Left colon (tissue), 2 donors: ENCODE measurements at regions not wholly inside any gene's neighbourhood (a gene's known extent, or its start where the extent isn't known, plus 50 kb on each side); places are given as distances from the start of the nearest gene placed in this dataset.
"Not testable (repeated sequence)": the region's sequence is repeated elsewhere in the genome, so short reads cannot be mapped to it uniquely, and the experiment has no call there.

Source experiments
- ATAC-seq: fragments of 200-7000 bp; cut with Tn5 transposase; one replicate; pipeline ENCODE4 v1.9.1; 2020; ENCODE audit warnings: mild to moderate bottlenecking, moderate library complexity
- DNase-seq, 2 donors: peaks; one replicate each; pipeline ENCODE4 v3.0.0-alpha.2; 2020
- intact Hi-C, 2 donors: fragments of 100-400 bp; cut with DNase I in 1 of 2; cut with micrococcal nuclease in 1 of 2; formaldehyde crosslinking; loops; one replicate each; pipeline versions ENCODE4 v1.11.2 to v1.14.0; 2022; cut with DNase I, micrococcal nuclease
- donor health status: DM: no; HTN: no; CAD: no.
- donor health status: DM: yes; HTN: yes; CAD: no.

DNA sequence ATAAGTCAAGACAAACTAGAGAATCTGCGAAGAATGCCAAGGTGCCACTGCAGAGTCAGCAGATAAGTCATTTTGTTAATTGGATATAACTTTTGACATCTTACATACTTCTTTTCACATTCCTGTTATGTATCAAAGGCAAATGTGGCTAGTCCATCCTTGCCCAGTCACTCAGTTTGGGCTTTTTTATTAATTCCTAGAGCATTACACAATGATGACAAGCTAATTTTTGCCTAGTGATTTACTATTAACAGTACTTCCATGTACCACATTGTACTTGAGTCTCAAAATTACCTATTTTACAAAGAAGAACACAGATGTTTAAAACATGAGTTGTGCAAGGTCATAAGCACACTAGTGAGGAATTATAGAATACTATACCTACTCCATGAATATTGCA is 680.8 kb downstream of the DNAH5 start:
- intact Hi-C loops, result no loop called here
- no peak for ATAC-seq
- no peak for DNase-seq

DNA sequence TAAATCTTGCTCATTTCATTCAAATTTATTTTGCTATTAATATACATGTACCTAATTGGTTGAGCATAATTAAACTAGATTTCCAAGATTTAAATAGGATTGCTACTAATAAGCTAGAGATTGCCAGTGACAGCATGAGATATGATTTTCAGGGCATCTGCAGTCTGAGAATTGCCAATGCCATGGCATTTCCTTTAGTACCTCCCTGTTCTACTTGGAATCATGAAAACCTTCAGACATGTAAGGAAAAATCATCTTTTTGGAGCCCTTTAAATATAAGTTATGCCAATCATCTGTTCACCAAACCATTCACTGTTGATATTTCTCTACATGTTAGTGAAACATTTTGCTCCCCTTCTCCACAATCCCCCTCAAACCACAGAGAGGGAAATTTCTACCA is 691.4 kb downstream of the DNAH5 start:
- intact Hi-C loops, result no loop called here
- ATAC-seq (no peak), DNase-seq (no peak)

DNA sequence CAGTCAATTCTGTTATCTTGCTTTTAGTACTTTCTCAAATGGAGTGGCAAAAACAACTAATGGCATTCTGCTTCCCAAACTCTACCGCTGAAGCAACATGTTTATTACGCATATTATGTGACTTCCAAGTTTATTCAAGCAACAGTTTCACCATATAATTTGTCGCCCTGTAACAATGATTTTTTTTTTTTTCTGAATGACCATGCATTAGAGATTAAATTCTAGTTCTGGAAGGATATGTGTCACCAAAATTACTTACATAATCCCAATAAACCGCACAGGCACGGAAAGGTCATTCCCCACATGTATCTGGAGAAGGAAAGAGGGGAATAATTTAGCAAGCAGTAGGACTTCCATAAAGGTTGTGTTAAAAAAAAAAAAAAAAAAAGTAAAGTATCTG is 691.8 kb downstream of the DNAH5 start:
- ATAC-seq (no peak), DNase-seq (no peak)
- intact Hi-C loops, result no loop called here

DNA sequence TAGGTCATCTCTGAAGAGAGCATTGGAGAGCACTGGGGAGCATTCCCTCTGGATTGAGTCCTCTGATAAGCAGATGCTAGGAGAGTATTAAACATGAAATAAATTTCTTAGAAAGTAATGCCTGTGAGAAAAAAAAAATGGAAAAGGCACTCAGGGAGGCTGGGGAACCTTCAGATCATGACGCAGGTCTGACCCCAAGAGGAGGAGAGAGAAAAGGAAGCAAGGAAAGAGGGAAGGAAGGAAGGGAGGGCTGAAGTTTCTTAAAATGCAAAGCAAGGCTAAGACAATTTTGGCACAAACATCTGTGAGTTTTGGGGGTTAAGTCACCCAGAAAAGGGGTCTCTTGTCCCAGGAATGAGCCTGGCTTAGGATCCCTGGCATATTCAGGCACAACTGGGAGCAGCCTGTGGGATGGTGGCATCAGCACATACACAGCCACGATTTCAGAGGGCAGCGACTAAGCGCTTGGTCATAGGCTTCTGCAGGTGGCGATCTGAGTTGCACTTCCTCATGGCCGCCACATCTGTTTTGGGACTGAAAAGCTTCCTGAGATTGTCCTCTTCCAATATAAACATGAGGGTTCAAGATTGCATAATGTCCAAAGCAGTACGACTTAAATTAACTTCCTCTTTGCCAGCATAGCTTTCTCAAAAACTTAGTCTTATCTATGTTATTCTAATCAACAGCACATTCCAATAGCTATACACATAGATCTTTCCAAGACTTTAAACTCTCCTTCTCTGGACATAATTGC is 692.7 kb downstream of the DNAH5 start:
- intact Hi-C loops, result no loop called here
- no peak for ATAC-seq
- DNase-seq, result no peak

- DNase-seq (no peak), ATAC-seq (no peak)
- intact Hi-C loops, result no loop called here
These were observed 693.8 kb downstream of the DNAH5 start for GRCh38 chr5:13250464-13251291.

GRCh38 chr5:13249854-13250253 is 694.6 kb downstream of the DNAH5 start:
- intact Hi-C loops, result no loop called here
- no peak for ATAC-seq

GRCh38 chr5:13248253-13248652 is 696.2 kb downstream of the DNAH5 start:
- intact Hi-C loops, result no loop called here
- DNase-seq (no peak), ATAC-seq (no peak)

More at GRCh38 chr5:13249854-13250253, 694.6 kb downstream of the DNAH5 start:
- DNase-seq, result no peak

- no peak for ATAC-seq
- no peak for DNase-seq
- intact Hi-C loops, result no loop called here
These were observed 698.4 kb downstream of the DNAH5 start for GRCh38 chr5:13246053-13246452.

DNA sequence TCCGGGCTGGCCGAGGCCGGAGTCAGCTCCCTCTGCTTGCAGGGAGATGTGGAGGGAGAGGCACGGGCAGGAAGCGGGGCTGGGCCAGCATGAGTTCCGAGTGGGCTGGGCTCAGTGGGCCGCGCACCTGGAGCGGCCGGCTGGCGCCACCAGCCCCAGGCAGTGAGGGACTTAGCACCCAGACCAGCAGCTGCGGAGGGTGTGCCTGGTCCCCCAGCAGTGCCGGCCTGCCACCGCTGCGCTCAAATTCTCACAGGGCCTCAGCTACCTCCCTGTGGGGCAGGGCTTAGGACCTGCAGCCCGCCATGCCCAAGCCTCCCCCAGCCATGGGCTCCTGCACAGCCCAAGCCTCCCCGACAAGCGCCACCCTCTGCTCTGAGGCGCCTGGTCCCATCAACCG is 700.3 kb downstream of the DNAH5 start:
- ATAC-seq (no peak), DNase-seq (no peak)
- intact Hi-C loops, result no loop called here

DNA sequence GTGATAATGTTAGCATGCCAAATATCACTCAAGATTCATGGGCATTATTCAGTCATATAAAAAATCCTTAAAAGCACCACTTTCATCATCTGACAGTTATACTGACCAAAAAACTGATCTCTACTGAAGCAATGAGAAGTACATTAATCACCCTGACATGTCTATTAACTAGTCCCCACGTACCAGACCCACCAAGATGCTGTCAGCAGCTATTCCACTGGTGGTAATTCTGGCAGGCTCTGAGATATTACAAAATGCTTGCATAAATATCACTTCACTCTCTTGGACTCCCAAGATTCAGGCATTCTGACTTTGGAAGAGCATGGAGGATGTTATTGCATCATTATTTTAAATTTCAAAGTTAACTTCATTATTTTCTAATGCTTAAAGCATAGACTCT is 717.0 kb downstream of the DNAH5 start:
- DNase-seq, result no peak
- no peak for ATAC-seq
- intact Hi-C loops, result no loop called here

DNA sequence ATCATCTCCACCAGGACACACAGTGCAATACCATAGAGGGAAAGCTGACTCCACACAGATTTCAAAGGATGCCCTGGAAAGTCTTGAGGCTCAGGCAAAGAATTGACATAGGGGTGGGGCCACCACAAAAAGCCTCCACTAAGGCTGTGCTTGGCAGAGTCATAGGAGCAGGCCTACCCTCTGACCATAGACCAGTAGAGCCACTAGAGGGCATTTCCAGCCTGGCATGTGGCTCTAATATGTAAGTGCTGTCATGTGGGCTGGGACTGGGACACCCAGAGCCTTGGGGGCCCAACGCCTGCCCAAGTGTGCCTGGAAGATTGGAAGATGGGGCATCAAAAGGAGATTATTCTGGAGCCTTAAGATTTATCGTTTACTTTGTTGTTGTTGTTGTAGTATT is 726.0 kb downstream of the DNAH5 start:
- DNase-seq, result no peak
- intact Hi-C loops, result no loop called here
- ATAC-seq, result no peak

DNA sequence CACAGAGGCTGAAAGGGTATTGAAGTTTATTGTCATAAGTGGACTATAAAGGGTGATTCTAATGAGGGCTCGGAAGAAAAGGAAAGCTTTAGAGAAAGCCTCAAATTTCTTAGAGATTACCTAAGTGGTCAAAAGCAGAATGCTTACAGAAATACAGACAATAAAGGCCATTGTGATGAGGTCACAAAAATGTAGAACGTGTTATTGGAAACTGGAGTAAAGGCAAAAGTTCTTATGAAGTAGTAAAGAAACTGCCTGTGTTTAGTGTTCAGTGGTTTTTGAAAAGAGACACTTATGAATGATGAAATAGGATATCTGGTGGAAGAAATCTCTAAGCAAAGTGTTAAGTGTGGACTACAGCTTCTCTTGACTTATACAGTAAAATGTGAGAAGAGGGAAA is 726.9 kb downstream of the DNAH5 start:
- DNase-seq (no peak), ATAC-seq (no peak)
- intact Hi-C loops, result no loop called here

DNA sequence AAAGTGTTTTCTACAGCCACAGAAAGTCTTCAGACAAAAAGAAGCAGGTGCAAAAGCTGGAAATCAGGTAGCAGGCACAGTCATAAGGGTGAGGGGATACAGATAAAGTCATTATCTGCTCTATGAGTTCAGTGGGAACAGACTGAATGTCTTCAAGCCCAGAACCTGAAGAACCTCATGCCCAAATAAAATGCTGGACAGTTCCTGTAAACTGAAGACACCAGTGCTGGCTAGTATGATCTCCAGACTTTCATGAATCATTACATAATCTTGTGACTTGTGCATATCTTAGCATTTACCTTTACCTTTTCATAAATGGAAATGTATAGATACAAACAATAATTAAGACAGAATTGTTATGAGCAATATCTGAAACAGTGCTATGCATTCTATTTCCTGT is 728.7 kb downstream of the DNAH5 start:
- no peak for DNase-seq
- no peak for ATAC-seq
- intact Hi-C loops, result no loop called here

DNA sequence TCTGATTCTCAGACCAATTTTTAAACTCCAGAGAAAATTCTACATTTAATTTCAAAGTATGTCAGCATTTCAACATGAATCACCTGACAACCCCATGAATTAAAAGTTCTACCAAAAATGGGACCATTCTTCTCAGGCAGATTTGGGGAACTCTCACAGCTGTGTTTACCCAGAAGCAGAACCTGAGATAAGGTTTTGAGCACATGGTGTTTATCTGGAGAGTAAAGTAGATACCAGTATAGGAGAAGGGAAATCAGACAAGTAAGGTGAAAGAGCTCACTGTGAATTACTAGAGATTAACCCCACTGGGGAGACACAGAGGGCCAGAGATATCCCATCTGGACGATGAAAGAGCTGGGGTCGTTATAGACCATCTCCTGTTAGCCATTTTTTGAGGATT is 729.1 kb downstream of the DNAH5 start:
- ATAC-seq (no peak), DNase-seq (no peak)
- intact Hi-C loops, result no loop called here

GRCh38 chr5:13214182-13214581 is 730.3 kb downstream of the DNAH5 start:
- no peak for ATAC-seq
- no peak for DNase-seq
- intact Hi-C loops, result no loop called here

DNA sequence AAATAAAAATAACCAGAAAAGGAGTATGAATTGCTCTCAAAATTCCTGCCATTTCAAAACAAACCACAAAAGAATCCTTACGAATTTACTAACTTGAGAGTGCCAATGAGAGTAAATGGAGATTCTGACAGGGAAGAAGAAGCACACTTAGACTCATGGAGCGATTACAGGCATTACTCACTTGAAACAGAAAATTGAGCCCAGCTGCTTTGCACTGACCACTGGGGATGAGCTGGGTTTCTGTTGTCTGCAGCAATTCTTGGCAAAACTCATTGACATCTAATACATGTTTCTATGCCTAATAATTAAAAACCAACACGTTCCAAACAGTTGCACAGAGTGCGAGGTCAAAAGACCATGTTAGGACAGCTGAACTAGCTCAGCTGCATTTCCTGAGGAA is 731.6 kb downstream of the DNAH5 start:
- intact Hi-C loops, result no loop called here

DNA sequence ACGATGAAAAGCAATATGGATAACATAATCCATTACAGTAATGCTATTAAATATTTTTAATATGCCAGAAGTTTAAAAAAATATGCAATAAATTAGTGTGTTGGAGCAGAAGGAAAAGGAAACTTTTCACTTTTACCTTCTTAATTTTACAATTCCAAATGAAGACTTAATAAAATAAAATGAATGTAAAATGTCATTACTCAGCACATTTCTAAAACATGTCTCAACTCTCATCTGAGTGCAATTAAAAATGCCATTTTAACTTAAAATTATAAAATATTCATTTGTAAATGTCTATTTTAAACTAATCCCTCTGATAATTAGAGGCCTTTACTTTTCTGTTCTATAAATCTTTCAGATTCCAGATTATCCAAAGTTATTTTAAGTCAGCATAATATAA is 733.4 kb downstream of the DNAH5 start:
- intact Hi-C loops, result no loop called here
- no peak for DNase-seq
- no peak for ATAC-seq

More for the DNA sequence above, 731.6 kb downstream of the DNAH5 start:
- ATAC-seq (no peak), DNase-seq (no peak)

DNA sequence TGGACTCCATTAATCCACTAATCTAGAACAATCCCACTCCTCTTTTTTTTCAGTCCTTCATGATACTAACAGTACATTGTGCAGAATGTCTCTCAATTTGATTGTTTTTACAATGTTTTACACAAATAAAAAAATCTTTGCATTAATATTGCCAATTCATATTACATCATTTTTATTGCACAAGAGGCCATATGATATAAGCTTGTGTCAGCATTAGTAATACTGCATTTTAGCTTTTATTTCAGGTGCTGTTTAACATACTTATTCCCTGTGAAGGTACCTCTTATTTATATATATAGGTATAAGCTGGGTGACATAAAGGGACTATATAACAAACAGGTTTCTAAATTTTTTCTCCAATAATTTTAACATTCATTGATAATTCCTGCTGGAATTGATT is 737.4 kb downstream of the DNAH5 start:
- no peak for ATAC-seq
- intact Hi-C loops, result no loop called here
- no peak for DNase-seq

DNA sequence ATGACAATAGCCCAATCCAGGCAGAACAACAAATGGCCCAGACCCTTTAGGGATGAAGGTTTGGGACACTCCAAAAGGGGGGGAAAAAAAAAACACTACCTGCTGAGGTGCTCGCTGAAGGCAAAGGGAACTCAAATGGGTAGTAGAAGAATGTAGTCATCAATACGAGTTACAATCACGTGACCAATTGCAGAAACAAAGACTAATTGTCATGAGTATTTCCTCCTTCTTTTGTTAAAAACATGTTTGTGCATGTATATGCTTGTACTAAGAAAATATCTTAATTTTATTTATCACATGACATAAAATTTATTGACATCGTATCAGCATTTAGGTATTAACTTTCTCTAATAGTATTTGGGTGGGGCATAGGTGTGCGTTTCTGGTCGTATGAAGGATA is 743.5 kb downstream of the DNAH5 start:
- intact Hi-C loops, result no loop called here
- DNase-seq (no peak), ATAC-seq (no peak)

- DNase-seq, intact Hi-C loops, ATAC-seq: not testable (repeated sequence)
These were observed 746.3 kb downstream of the DNAH5 start for GRCh38 chr5:13198226-13198625.

DNA sequence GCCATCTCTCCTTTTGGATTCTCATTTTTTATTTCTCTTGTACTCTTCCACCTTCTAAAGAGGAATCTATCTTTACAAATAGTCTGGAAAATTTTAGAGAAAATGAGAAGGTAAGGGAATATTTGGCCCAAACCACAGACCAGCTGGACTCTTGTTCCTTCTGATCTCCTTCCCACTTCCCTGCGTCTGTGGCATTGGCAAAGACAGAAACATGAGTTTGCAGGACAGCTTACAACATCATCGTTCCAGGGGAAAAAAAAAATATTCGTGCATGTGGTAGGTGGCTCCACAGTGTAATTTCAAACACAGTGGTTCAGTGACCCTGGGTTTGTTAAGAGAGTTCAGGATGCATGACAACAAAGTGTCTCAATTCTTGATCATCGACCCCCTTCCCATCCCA is 755.0 kb downstream of the DNAH5 start:
- intact Hi-C loops, result no loop called here
- ATAC-seq (no peak), DNase-seq (no peak)
